Pancreas (tissue), 10 donors: ENCODE measurements at regions not wholly inside any gene's neighbourhood (a gene's known extent, or its start where the extent isn't known, plus 50 kb on each side); places are given as distances from the start of the nearest gene placed in this dataset.

Experiments
- ATAC-seq, 4 donors: fragments of 200-7000 bp; cut with Tn5 transposase; one replicate each; pipeline versions ENCODE4 v1.8.0 to v1.9.1; 2020; ENCODE audit warnings: mild to moderate bottlenecking in 4 of 4, moderate library complexity in 4 of 4
- DNase-seq, 6 donors: peaks; one replicate each; pipeline ENCODE4 v3.0.0-alpha.2; 2020
- FAIRE-seq: peaks from 2 replicates; lab custom pipeline; 2012; peaks lifted over from hg19 to GRCh38; lab: Jason Lieb, UNC
- H3K27ac ChIP-seq, 4 donors: fragments of 200-600 bp; sonication (generic); 1 replicate in 3 of 4; 2 replicates in 1 of 4; pipeline versions ENCODE4 v1.5.0 to v1.8.0; 2020
- H3K27me3 ChIP-seq, 4 donors: fragments of 200-600 bp; one replicate each; pipeline ENCODE4 v1.8.0; 2021
- H3K36me3 ChIP-seq, 3 donors: fragments of 200-600 bp; sonication (generic) in 1 of 3; one replicate each; pipeline versions ENCODE4 v1.5.0 to v1.8.0; 2020 to 2021
- H3K4me1 ChIP-seq, 3 donors: fragments of 200-600 bp; one replicate each; pipeline ENCODE4 v1.8.0; 2021
- H3K4me3 ChIP-seq, 4 donors: fragments of 200-600 bp; sonication (generic) in 2 of 4; one replicate each; pipeline versions ENCODE4 v1.5.0 to v1.8.0; 2020 to 2021
- H3K9me3 ChIP-seq, 4 donors: fragments of 200-600 bp; one replicate each; pipeline ENCODE4 v1.8.0; 2021
- CTCF ChIP-seq, 4 donors: fragments of 200-600 bp; sonication (generic) in 3 of 4; IDR thresholded peaks; one replicate each; pipeline versions ENCODE4 v1.5.0 to v1.8.0; 2021; ENCODE audit warnings: antibody characterized with exemption in 4 of 4
- WGBS, 2 donors: extraction: QIAGEN DNeasy Blood & Tissue Kit; methylation state at CpG; one replicate each; pipeline ENCODE4 v1.1.7; 2013; 5-methylcytosine and 5-hydroxymethylcytosine counted together
- intact Hi-C, 3 donors: fragments of 100-400 bp; cut with DNase I; formaldehyde crosslinking; loops; one replicate each; pipeline versions ENCODE4 v1.11.1 to v1.14.2; 2022
- donor health status: healthy with polysubstance abuse.
- donor health status: DM: no; HTN: no; CAD: no; lungs with moderate emphysema.
- donor health status: DM: no; HTN: no; CAD: no.
- donor health status: control.
- donor health status: control.
- donor health status: Bipolar disorder and iron deficiency.
- donor health status: DM: yes; HTN: yes; CAD: no.
- donor health status: DM: no; HTN: no; CAD: no.
- donor health status: DM: no; HTN: no; CAD: no.
- donor health status: DM: yes; HTN: yes; CAD: no.

GRCh38 chr15:66620744-66621344 lies 55.0 kb upstream of the LCTL start:
- no peak for DNase-seq
- Histone ChIP-seq H3K36me3 (no peaks in the 10 kb centered on the region), H3K4me3 (no peak overlapping the region), H3K4me1 (no peaks in the 10 kb centered on the region), H3K27me3 (no peaks in the 10 kb centered on the region), H3K9me3 (no peaks in the 10 kb centered on the region), H3K27ac (no peak overlapping the region)
- intact Hi-C loops: loop anchor here (5.0 to 10.0 kb wide), 2 partner anchors 154 to 156 kb away; no protein-coding TSS in a partner anchor
- FAIRE-seq: no peak
- 92 to 93% methylated on average over 6 of the region's 6 CpGs for WGBS, 2 donors
- no peak for TF ChIP-seq CTCF (IDR thresholded peaks at IDR 0.05)
- ATAC-seq: no peak

- H3K4me3 ChIP-seq: peak overlapping the region in 1 of 4 donors; percentile 22
- 29 to 32% methylated on average over 59 to 75 of the region's 75 CpGs for WGBS, 2 donors
- TF ChIP-seq CTCF (IDR thresholded peaks at IDR 0.05): no peak
- no peak overlapping the region for H3K27ac ChIP-seq
- H3K36me3 ChIP-seq: no peaks in the 10 kb centered on the region
- no peaks in the 10 kb centered on the region for H3K27me3 ChIP-seq
- intact Hi-C loops: loop anchor here (5.0 to 10.0 kb wide), 2 partner anchors 153 to 156 kb away; no protein-coding TSS in a partner anchor
- H3K4me1 ChIP-seq: no peaks in the 10 kb centered on the region
- peak in 1 of 4 donors; percentile 20 for ATAC-seq
- DNase-seq: peak in 2 of 6 donors; percentile 9 to 65
- no peaks in the 10 kb centered on the region for H3K9me3 ChIP-seq
- FAIRE-seq: no peak
These were observed 56.0 kb upstream of the LCTL start for GRCh38 chr15:66621491-66622467.

- no peak for FAIRE-seq
- no peaks in the 10 kb centered on the region for H3K36me3 ChIP-seq
- no peak overlapping the region for H3K4me3 ChIP-seq
- no peaks in the 10 kb centered on the region for H3K27me3 ChIP-seq
- WGBS, 2 donors: 82 to 87% methylated on average over 5 of the region's 5 CpGs
- no peak for DNase-seq
- no peak overlapping the region for H3K27ac ChIP-seq
- H3K9me3 ChIP-seq: no peaks in the 10 kb centered on the region
- no peak for TF ChIP-seq CTCF (IDR thresholded peaks at IDR 0.05)
- no peaks in the 10 kb centered on the region for H3K4me1 ChIP-seq
- intact Hi-C loops: loop anchor here (5.0 to 10.0 kb wide), 2 partner anchors 152 to 155 kb away; no protein-coding TSS in a partner anchor
- no peak for ATAC-seq
These were observed 56.8 kb upstream of the LCTL start for GRCh38 chr15:66622591-66623022.

DNA sequence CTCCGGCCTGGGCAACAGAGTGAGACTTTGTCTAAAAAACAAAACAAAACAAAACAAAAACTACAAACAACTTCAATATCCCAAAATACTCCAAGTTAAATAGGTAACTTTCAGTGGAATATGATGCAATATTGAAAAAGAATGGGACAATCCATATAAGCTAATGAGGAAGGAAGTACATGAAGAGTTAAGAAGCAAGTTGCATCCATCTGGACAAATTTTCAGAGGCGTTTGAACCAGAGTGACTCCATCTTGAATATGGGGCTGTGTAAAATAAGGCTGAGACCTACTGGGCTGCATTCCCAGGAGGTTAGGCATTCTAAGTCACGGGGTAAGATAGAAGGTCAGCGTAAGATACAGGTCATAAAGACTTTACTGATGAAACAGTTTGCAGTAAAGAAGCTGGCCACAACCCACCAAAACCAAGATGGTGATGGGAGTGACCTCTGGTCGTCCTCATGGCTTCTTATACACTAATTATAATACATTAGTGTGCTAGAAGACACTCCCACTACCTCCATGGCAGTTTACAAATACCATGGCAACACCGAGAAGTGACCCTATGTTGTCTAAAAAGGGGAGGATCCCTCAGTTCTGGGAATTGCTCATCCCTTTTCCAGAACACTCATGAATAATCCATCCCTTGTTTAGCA lies 58.1 kb upstream of the LCTL start:
- WGBS, 2 donors: 71 to 85% methylated on average over 6 of the region's 6 CpGs
- H3K4me1 ChIP-seq: no peaks in the 10 kb centered on the region
- no peak for ATAC-seq
- intact Hi-C loops: loop anchor here (5.0 to 10.0 kb wide), 2 partner anchors 151 to 153 kb away; no protein-coding TSS in a partner anchor
- no peak for FAIRE-seq
- no peaks in the 10 kb centered on the region for H3K27me3 ChIP-seq
- H3K9me3 ChIP-seq: no peaks in the 10 kb centered on the region
- H3K4me3 ChIP-seq: no peak overlapping the region
- no peak for TF ChIP-seq CTCF (IDR thresholded peaks at IDR 0.05)
- H3K27ac ChIP-seq: no peak overlapping the region
- no peak for DNase-seq
- H3K36me3 ChIP-seq: no peaks in the 10 kb centered on the region
